HepG2 (cell line): ENCODE measurements at regions not wholly inside any gene's neighbourhood (a gene's known extent, or its start where the extent isn't known, plus 50 kb on each side); places are given as distances from the start of the nearest gene placed in this dataset.

Source experiments
- ATAC-seq: fragments of 200-7000 bp; cut with Tn5 transposase; 3 replicates; pipeline ENCODE4 v1.9.1; 2020; ENCODE audit warnings: mild to moderate bottlenecking, moderate library complexity
- BruUV-seq: library from RNA; stranded (reverse); fragments of 400-500 nt; replicated peaks from 2 replicates; lab custom pipeline; 2021; lab: Mats Ljungman, UMichigan
- CTCF ChIA-PET: fragments of 300-600 bp; formaldehyde crosslinking; extraction: SDS; loops from one replicate; lab custom pipeline; 2021; ENCODE audit warnings: low total read pairs, inconsistent platforms, low intra/inter-chr PET ratio; lab: Yijun Ruan, JAX
- POLR2A ChIA-PET: fragments of 350-600 bp; sonication (Branson Sonifier 250); formaldehyde crosslinking; loops from one replicate; lab custom pipeline; 2020; ENCODE audit warnings: antibody characterized with exemption, inconsistent platforms; lab: Yijun Ruan, JAX
- DNase-seq: peaks from one replicate; pipeline ENCODE4 v3.0.0-alpha.2; 2015; ENCODE audit warnings: low spot score
- FAIRE-seq: peaks from 3 replicates; lab custom pipeline; 2011; peaks lifted over from hg19 to GRCh38; lab: Jason Lieb, UNC
- H2AFZ ChIP-seq: one replicate; pipeline ENCODE4 v1.6.1; 2011; ENCODE audit warnings: low read length, inconsistent platforms
- H3K27ac ChIP-seq: fragments of 300-600 bp; 3 replicates; pipeline ENCODE4 v1.8.0; 2011; ENCODE audit warnings: mixed run types, mild to moderate bottlenecking, mixed read lengths, low read length, inconsistent platforms; ENCODE audit not compliant: insufficient read depth; ENCODE audit errors: extremely low read length
- H3K27me3 ChIP-seq, 2 experiments: fragments of 200-600 bp in 1 of 2; 2 replicates in 1 of 2; 3 replicates in 1 of 2; pipeline versions ENCODE4 v1.6.0 to v1.8.0; 2011; ENCODE audit warnings: low read length in 2 of 2, mild to moderate bottlenecking in 2 of 2, moderate library complexity in 2 of 2, inconsistent platforms in 1 of 2; ENCODE audit not compliant: insufficient read depth in 2 of 2, control insufficient read depth in 1 of 2
- H3K36me3 ChIP-seq, 2 experiments: fragments of 200-600 bp in 1 of 2; replicated peaks in 1 of 2; 2 replicates in 1 of 2; 3 replicates in 1 of 2; pipeline versions ENCODE4 v1.5.1 to v1.8.0; 2011; ENCODE audit warnings: low read length in 2 of 2, inconsistent platforms in 1 of 2; ENCODE audit not compliant: insufficient read depth in 2 of 2, control insufficient read depth in 1 of 2
- H3K4me1 ChIP-seq: 2 replicates; pipeline ENCODE4 v1.5.1; 2012; ENCODE audit warnings: low read length, inconsistent platforms; ENCODE audit not compliant: insufficient read depth
- H3K4me2 ChIP-seq: 2 replicates; pipeline ENCODE4 v1.6.0; 2011; ENCODE audit warnings: low read depth, low read length, inconsistent platforms
- H3K4me3 ChIP-seq, 3 experiments: fragments of 200-600 bp in 1 of 3; sonication (generic), shearing (Covaris generic) in 1 of 3; replicated peaks in 1 of 3; 2 replicates each; pipeline ENCODE4 v1.5.1; 2011 to 2016; ENCODE audit warnings: low read length in 3 of 3, inconsistent platforms in 2 of 3, low read depth in 2 of 3, mild to moderate bottlenecking in 2 of 3, control low read depth in 1 of 3, mixed read lengths in 1 of 3; ENCODE audit not compliant: insufficient read depth in 1 of 3
- H3K79me2 ChIP-seq: one replicate; pipeline ENCODE4 v1.6.1; 2011; ENCODE audit warnings: low read length, inconsistent platforms; ENCODE audit not compliant: insufficient read depth
- H3K9ac ChIP-seq: 2 replicates; pipeline ENCODE4 v1.6.0; 2011; ENCODE audit warnings: mild to moderate bottlenecking, low read depth, low read length, inconsistent platforms; ENCODE audit not compliant: insufficient read depth
- H3K9me3 ChIP-seq: 2 replicates; pipeline ENCODE4 v1.5.1; 2012; ENCODE audit warnings: mild to moderate bottlenecking, low read length
- H4K20me1 ChIP-seq: 2 replicates; pipeline ENCODE4 v1.6.0; 2011; ENCODE audit warnings: inconsistent platforms, mild to moderate bottlenecking, low read length, moderate library complexity; ENCODE audit not compliant: insufficient read depth
- CENPT ChIP-seq: sonication (generic); formaldehyde crosslinking; IDR thresholded peaks from 2 replicates; pipeline ENCODE4 v1.8.0; 2022; ENCODE audit warnings: low read depth, mild to moderate bottlenecking, moderate library complexity, missing genetic modification reagents
- KLF12 ChIP-seq: sonication (generic); formaldehyde crosslinking; IDR thresholded peaks from 2 replicates; pipeline ENCODE4 v1.4.0; 2020; ENCODE audit warnings: missing genetic modification reagents, borderline replicate concordance
- MAFF ChIP-seq: IDR thresholded peaks from 2 replicates; pipeline ENCODE4 v1.6.1; 2011; ENCODE audit warnings: low read depth, low read length, improper control_type of control experiment
- MAFK ChIP-seq, 2 experiments: IDR thresholded peaks in 1 of 2; conservative IDR thresholded peaks in 1 of 2; 2 replicates each; pipeline ENCODE4 v1.6.1; 2011; ENCODE audit warnings: improper control_type of control experiment in 2 of 2, low read length in 2 of 2
- PHB2 ChIP-seq: fragments of 450-650 bp; IDR thresholded peaks from 2 replicates; pipeline ENCODE4 v1.6.1; 2018; ENCODE audit not compliant: partially characterized antibody
- RXRA ChIP-seq: sonication (generic); formaldehyde crosslinking; IDR thresholded peaks from 2 replicates; pipeline ENCODE4 v1.5.1; 2020; ENCODE audit warnings: missing genetic modification reagents
- TFAP4 ChIP-seq: sonication (generic); IDR thresholded peaks from 2 replicates; pipeline ENCODE4 v1.6.1; 2016; ENCODE audit warnings: low read depth, borderline replicate concordance
- TFDP1 ChIP-seq: IDR thresholded peaks from 2 replicates; pipeline ENCODE4 v1.6.1; 2016; ENCODE audit warnings: missing compliant biosample characterization, missing genetic modification reagents, borderline replicate concordance
- ZBTB4 ChIP-seq: sonication (generic); formaldehyde crosslinking; IDR thresholded peaks from 2 replicates; pipeline ENCODE4 v1.4.0; 2020; ENCODE audit warnings: missing genetic modification reagents, mild to moderate bottlenecking, borderline replicate concordance
- ZFP36 ChIP-seq: fragments of 150-350 bp; IDR thresholded peaks from 2 replicates; pipeline ENCODE4 v1.6.1; 2018; ENCODE audit warnings: borderline replicate concordance, low read length, low read depth; ENCODE audit not compliant: partially characterized antibody
- ZFP37 ChIP-seq: sonication (generic); formaldehyde crosslinking; IDR thresholded peaks from 2 replicates; pipeline ENCODE4 v1.4.0; 2020; ENCODE audit warnings: missing genetic modification reagents, borderline replicate concordance
- ZFY ChIP-seq: sonication (generic); formaldehyde crosslinking; IDR thresholded peaks from 2 replicates; pipeline ENCODE4 v1.4.0; 2020; ENCODE audit warnings: missing genetic modification reagents
- ZNF441 ChIP-seq: sonication (generic); formaldehyde crosslinking; IDR thresholded peaks from 2 replicates; pipeline ENCODE4 v1.7.0; 2021; ENCODE audit warnings: missing genetic modification reagents, borderline replicate concordance
- WGBS: methylation state at CpG from one replicate; pipeline ENCODE4 v1.1.6; 2017; ENCODE audit warnings: low lambda C conversion rate; 5-methylcytosine and 5-hydroxymethylcytosine counted together
- in situ Hi-C: cut with HindIII; loops from 2 replicates; pipeline ENCODE4 v1.10.0; 2017; ENCODE audit warnings: low pct_unique_long_range_greater_than_20kb; ENCODE audit not compliant: extremely low pct_ligation_motif_present
- intact Hi-C: fragments of 100-400 bp; cut with micrococcal nuclease; formaldehyde crosslinking; loops from one replicate; pipeline ENCODE4 v1.10.0; 2022; ENCODE audit not compliant: unreplicated experiment

- Histone ChIP-seq H3K9ac (no peak overlapping the region), H2AFZ (no peak overlapping the region)
- CTCF ChIA-PET = no interaction called here
- TF ChIP-seq ZNF441 (CRISPR knock-in tag) (no peak), PHB2 (no peak), ZFP37 (CRISPR knock-in tag) (no peak), MAFK (conservative IDR thresholded peaks at IDR 0.05 in 1 of 2, IDR thresholded peaks at IDR 0.05 in 1 of 2; ENCODE audit: low read length in 2 of 2) (peak in 1 of 2 experiments; percentile 24; a peak in 2 of 4 replicates), RXRA (CRISPR knock-in tag) (no peak), ZFP36 (no peak), TFAP4 (no peak), ZBTB4 (CRISPR knock-in tag) (no peak), MAFF (0 out of 2 replicates have a peak, but pooled peaks have one; percentile 4), CENPT (no peak), KLF12 (CRISPR knock-in tag) (no peak), ZFY (CRISPR knock-in tag) (no peak), TFDP1 (CRISPR knock-in tag) (no peak)
- TF ChIP-seq, all 625 proteins: peak for 2
- H3K4me3 ChIP-seq = no peak overlapping the region
- POLR2A ChIA-PET = no interaction called here
- no peaks in the 10 kb centered on the region for H3K79me2 ChIP-seq
- in situ Hi-C loops = no loop called here
- H4K20me1 ChIP-seq = no peaks in the 10 kb centered on the region
- no peak for ATAC-seq
- 13% methylated on average over 4 of the region's 4 CpGs for WGBS
- no peak for FAIRE-seq
- H3K4me1 ChIP-seq = no peaks in the 10 kb centered on the region
- no TSS peak for BruUV-seq
- intact Hi-C loops = no loop called here
- H3K27me3 ChIP-seq = no peaks in the 10 kb centered on the region
- H3K4me2 ChIP-seq = no peak overlapping the region
- H3K9me3 ChIP-seq = no peaks in the 10 kb centered on the region
- no peaks in the 10 kb centered on the region for H3K36me3 ChIP-seq
- DNase-seq = no peak
- H3K27ac ChIP-seq = no peak overlapping the region
Observed at GRCh38 chr10:2641028-2641427, 426.3 kb upstream of the PFKP start.
